Stimulated activated naive B cell treated with anti-CD40 and anti-IgM and Interleukin-4, amounts not matched to agents 10 μg/mL and 1 μg/mL and 100 μg/mL, for 72 hours (primary cell): ENCODE measurements at regions not wholly inside any gene's neighbourhood (a gene's known extent, or its start where the extent isn't known, plus 50 kb on each side); places are given as distances from the start of the nearest gene placed in this dataset.
"Not testable (repeated sequence)": the region's sequence is repeated elsewhere in the genome, so short reads cannot be mapped to it uniquely, and the experiment has no call there.

Experiments
- ATAC-seq, 2 donors: fragments of 150-1000 bp; cut with Tn5 transposase; replicated peaks; 2 replicates each; pipeline ENCODE4 v1.10.0; 2021; ENCODE audit warnings: moderate library complexity in 1 of 2
- DNase-seq: peaks from one replicate; pipeline ENCODE4 v3.0.0; 2021
- H3K27ac Mint-ChIP-seq: one replicate; pipeline ENCODE4 v1.8.0; 2022; ENCODE audit warnings: mild to moderate bottlenecking, mixed read lengths
- H3K27me3 Mint-ChIP-seq, 2 donors: one replicate each; pipeline ENCODE4 v1.8.0; 2022; ENCODE audit warnings: mixed read lengths in 2 of 2
- H3K36me3 Mint-ChIP-seq, 2 donors: one replicate each; pipeline ENCODE4 v1.8.0; 2022; ENCODE audit warnings: mixed read lengths in 2 of 2, mild to moderate bottlenecking in 1 of 2
- H3K4me1 Mint-ChIP-seq, 2 donors: one replicate each; pipeline ENCODE4 v1.8.0; 2022; ENCODE audit warnings: mixed read lengths in 2 of 2, mild to moderate bottlenecking in 1 of 2
- H3K4me3 Mint-ChIP-seq, 2 donors: one replicate each; pipeline ENCODE4 v1.8.0; 2022; ENCODE audit warnings: mild to moderate bottlenecking in 2 of 2, mixed read lengths in 2 of 2, moderate library complexity in 1 of 2
- H3K9me3 Mint-ChIP-seq, 2 donors: one replicate each; pipeline ENCODE4 v1.8.0; 2022; ENCODE audit warnings: mixed read lengths in 2 of 2, mild to moderate bottlenecking in 1 of 2

DNA sequence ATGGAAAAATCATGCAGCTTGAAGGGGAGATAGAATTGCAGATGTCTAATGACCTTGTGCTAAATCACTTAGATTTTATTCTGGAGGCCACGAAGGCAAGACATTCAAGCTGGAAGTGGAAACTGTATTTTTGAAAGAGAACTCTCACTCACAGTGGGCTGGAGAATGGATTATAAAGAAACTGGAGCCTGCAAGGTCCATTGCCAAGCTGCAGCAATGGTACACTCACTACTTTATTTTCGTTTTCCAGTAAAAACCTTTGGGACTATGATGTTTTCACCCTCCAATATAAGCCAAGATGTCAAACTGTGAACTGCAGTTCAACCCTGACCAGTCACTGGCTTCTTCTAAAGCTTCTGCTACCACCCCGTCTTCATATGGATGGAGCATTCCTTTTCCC is 62.0 kb downstream of the SKIDA1 start:
- no peak for DNase-seq
- Mint-ChIP-seq H3K4me3 (no peak overlapping the region), H3K36me3 (no peaks in the 10 kb centered on the region), H3K9me3 (no peaks in the 10 kb centered on the region), H3K27me3 (peaks cover 0 to 19% of the 10 kb centered on the region in 2 donors), H3K27ac (no peak overlapping the region), H3K4me1 (no peaks in the 10 kb centered on the region)
- no peak for ATAC-seq

DNA sequence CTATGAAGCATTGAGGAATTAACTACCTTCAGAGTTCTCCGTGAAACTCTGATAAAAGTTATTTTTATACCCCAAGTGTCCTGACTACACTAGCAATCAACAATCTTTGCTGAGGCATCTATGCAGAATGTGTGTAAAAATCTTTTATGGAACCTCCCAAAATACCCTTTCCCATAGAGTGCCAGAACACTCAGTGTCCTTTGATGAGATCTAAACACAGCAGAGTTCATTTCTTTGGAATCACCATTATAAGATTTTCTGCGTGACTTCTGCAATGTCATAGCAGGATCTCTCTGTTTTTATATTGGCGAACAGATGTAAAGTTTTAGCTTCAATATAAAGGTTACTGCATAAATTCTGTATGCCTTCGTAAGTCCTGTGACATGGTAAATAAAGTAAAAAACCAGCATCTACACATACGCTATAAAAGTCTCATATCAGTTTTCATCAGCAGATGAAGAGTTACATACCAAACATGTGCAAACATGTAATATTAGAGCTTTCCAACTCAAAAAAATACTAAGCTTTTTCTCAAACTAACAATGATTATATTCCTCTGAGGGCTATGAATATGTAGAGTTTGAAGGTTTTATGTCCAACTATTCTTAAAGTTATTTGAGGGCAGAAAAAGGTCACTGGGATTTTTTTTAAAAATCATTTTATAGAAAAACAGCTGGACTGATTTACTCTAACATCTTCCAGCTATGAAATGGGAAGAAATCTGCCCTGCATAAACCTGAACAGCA is 67.2 kb downstream of the SKIDA1 start:
- no peaks in the 10 kb centered on the region for H3K4me1 Mint-ChIP-seq
- H3K4me3 Mint-ChIP-seq = no peak overlapping the region
- no peaks in the 10 kb centered on the region for H3K36me3 Mint-ChIP-seq
- no peak for DNase-seq
- no peak overlapping the region for H3K27ac Mint-ChIP-seq
- peaks cover 0 to 5% of the 10 kb centered on the region in 2 donors for H3K27me3 Mint-ChIP-seq
- ATAC-seq = no peak
- H3K9me3 Mint-ChIP-seq = no peaks in the 10 kb centered on the region

DNA sequence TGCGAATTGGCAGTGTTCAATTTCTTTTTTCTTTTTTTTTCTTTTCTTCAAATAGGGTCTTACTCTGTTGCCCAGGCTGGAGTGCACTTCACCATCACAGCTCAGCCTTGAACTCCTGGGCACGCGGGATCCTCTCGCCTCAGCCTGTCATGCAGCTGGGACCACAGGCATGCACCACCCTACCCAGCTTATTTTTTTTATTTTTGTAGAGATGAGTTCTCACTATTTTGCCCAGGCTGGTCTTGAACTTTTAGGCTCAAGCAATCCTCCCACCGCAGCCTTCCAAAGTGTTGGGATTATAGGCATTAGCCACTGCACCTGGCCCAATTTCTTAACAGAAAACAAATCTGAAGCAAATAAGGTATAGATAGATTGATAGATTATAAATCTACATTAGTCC is 69.3 kb downstream of the SKIDA1 start:
- DNase-seq (no peak), ATAC-seq (no peak)
- Mint-ChIP-seq H3K4me1 (no peaks in the 10 kb centered on the region), H3K9me3 (no peaks in the 10 kb centered on the region), H3K36me3 (no peaks in the 10 kb centered on the region), H3K4me3 (no peak overlapping the region), H3K27me3 (no peaks in the 10 kb centered on the region), H3K27ac (no peak overlapping the region)

- DNase-seq (no peak), ATAC-seq (no peak)
- peaks cover 0 to 2% of the 10 kb centered on the region in 2 donors for H3K36me3 Mint-ChIP-seq
- H3K4me1 Mint-ChIP-seq = peaks cover 0 to 10% of the 10 kb centered on the region in 2 donors
- no peaks in the 10 kb centered on the region for H3K27me3 Mint-ChIP-seq
- no peak overlapping the region for H3K4me3 Mint-ChIP-seq
- no peaks in the 10 kb centered on the region for H3K9me3 Mint-ChIP-seq
- no peak overlapping the region for H3K27ac Mint-ChIP-seq
Measured at GRCh38 chr10:21452203-21452602, 73.3 kb downstream of the SKIDA1 start.

DNA sequence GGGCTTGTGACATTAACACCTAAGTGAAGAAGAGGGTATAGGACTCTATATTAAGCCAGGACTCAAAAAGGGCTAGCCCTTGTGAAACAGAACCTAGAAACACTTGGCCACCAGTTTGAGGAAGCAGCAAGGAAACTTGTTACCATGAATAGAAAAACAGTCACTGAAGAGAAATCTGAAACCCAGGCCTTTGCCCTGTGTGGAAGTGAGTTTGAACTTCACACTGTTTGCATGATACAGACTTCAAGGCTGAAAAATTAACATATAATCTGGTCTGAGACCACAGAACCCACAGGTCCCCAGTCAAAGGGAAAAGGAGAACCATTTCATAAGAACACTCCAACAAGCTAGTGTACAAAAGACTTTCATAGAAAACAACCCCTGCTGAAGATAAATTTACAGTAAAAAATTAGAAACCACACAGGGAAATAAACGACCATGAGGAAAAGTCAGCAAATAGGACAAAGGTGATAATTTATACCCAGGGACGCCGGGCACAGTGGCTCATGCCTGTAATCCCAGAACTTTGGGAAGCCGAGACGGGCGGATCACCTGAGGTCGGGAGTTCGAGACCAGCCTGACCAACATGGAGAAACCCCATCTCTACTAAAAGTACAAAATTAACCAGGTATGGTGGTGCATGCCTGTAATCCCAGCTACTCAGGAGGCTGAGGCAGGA is 76.1 kb downstream of the SKIDA1 start:
- Mint-ChIP-seq H3K4me3 (no peak overlapping the region), H3K4me1 (peaks cover 0 to 10% of the 10 kb centered on the region in 2 donors), H3K36me3 (peaks cover 0 to 2% of the 10 kb centered on the region in 2 donors), H3K9me3 (no peaks in the 10 kb centered on the region), H3K27me3 (no peaks in the 10 kb centered on the region), H3K27ac (no peak overlapping the region)
- ATAC-seq (peak; percentile 98), DNase-seq (peak; percentile 5)

DNA sequence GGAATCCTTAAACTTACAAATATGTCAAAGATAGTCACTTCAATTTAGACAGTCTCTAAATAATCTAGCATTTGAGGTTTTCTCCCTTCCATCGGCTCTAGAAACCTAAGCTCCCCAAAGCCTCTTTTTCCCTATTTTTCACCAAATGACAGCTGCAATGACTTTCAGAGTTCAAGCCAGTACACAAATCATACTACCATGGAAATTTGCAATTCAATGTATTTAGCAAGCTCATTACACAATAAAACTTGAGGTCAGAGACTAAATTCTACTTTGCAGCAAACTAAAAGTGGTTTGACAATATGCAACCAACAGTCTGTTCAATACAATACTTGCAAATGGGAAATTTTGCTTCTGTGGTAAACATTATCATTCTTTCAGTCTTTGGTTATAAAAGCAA is 80.3 kb downstream of the SKIDA1 start:
- no peak for ATAC-seq
- Mint-ChIP-seq H3K36me3 (peaks cover 0 to 2% of the 10 kb centered on the region in 2 donors), H3K27ac (no peak overlapping the region), H3K4me1 (peaks cover 0 to 10% of the 10 kb centered on the region in 2 donors), H3K27me3 (no peaks in the 10 kb centered on the region), H3K9me3 (no peaks in the 10 kb centered on the region), H3K4me3 (no peak overlapping the region)
- no peak for DNase-seq

GRCh38 chr10:21441625-21442024 is 83.9 kb downstream of the SKIDA1 start:
- Mint-ChIP-seq H3K27me3 (no peaks in the 10 kb centered on the region), H3K27ac (no peak overlapping the region), H3K4me1 (no peaks in the 10 kb centered on the region), H3K9me3 (no peaks in the 10 kb centered on the region), H3K36me3 (no peaks in the 10 kb centered on the region), H3K4me3 (no peak overlapping the region)
- ATAC-seq = no peak
- no peak for DNase-seq

- H3K27me3 Mint-ChIP-seq, H3K27ac Mint-ChIP-seq, H3K36me3 Mint-ChIP-seq, DNase-seq, H3K4me3 Mint-ChIP-seq, H3K9me3 Mint-ChIP-seq, H3K4me1 Mint-ChIP-seq, ATAC-seq: not testable (repeated sequence)
Measured at GRCh38 chr10:21438914-21439313, 86.6 kb downstream of the SKIDA1 start.

DNA sequence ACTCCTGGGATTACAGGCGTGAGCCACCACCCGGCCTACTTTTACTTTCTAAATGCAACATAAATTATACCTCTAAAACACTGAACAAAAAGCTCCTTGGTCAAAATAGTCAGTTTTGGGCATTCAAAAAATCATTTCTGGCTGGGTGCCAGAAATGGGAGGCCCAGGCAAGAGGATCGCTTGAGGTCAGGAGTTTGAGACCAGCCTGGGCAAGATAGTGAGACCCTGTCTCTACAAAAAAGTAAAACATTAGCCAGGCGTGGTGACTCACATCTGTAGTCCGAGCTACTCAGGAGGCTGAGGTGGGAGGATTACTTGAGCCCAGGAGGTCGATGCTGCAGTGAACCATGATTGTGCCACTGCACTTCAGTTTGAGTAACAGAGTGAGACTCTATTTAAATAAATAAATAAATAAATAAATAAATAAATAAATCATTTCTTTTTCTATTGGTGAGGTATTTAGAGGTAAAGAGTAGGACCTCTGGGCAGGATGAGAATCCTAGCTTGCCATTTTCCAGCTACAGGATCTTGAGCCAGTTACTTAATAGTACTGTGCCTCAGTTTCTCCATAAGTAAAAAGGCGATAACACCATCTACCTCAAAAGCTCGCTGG is 87.6 kb downstream of the SKIDA1 start:
- DNase-seq (no peak), ATAC-seq (no peak)
- H3K27ac Mint-ChIP-seq = no peak overlapping the region
- no peaks in the 10 kb centered on the region for H3K4me1 Mint-ChIP-seq
- no peaks in the 10 kb centered on the region for H3K36me3 Mint-ChIP-seq
- no peaks in the 10 kb centered on the region for H3K27me3 Mint-ChIP-seq
- H3K9me3 Mint-ChIP-seq = no peaks in the 10 kb centered on the region
- H3K4me3 Mint-ChIP-seq = no peak overlapping the region

DNA sequence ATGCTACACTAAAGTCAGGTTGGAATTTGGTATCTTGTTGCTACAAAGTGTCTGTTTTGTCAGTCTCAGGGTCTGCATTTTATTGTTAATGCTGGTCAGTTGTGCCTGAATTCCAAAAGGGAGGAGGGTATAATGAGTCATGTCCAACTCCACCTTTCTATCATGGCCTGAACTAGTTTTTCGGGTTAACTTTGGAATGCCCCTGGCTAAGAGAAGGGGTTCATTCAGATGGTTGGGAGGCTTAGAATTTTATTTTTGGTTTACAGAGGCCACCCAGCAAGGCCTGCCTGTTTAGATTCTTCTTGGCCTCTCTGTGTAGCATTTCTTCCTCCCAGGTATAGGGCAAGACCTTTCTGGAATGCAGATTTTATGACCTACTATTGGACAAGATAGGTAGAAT is 93.2 kb downstream of the SKIDA1 start:
- no peak for ATAC-seq
- peaks cover 2 to 11% of the 10 kb centered on the region in 2 donors for H3K9me3 Mint-ChIP-seq
- H3K4me3 Mint-ChIP-seq = no peak overlapping the region
- H3K4me1 Mint-ChIP-seq = no peaks in the 10 kb centered on the region
- no peak for DNase-seq
- H3K27ac Mint-ChIP-seq = no peak overlapping the region
- no peaks in the 10 kb centered on the region for H3K36me3 Mint-ChIP-seq
- no peaks in the 10 kb centered on the region for H3K27me3 Mint-ChIP-seq

DNA sequence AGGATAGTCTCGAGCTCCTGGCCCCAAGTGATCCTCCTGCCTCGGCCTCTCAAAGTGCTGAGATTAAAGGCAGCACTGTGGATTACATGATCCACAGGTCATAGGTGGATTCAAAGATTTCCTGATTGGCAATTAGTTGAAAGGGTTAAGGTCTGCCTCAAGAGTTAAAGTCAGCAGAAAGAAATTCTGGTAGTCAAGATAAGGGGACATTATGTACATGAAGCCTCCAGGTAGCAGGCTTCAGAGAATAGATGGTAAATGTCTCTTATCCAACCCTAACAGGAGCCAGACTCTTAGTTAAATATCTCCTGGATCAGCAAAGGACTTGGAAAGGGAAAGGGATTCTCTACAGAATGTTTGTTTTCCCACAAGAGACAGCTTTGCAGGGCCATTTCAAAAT is 93.7 kb downstream of the SKIDA1 start:
- Mint-ChIP-seq H3K36me3 (no peaks in the 10 kb centered on the region), H3K4me1 (no peaks in the 10 kb centered on the region), H3K9me3 (peaks cover 4 to 12% of the 10 kb centered on the region in 2 donors), H3K4me3 (no peak overlapping the region), H3K27ac (no peak overlapping the region), H3K27me3 (no peaks in the 10 kb centered on the region)
- DNase-seq = no peak
- ATAC-seq = no peak

DNA sequence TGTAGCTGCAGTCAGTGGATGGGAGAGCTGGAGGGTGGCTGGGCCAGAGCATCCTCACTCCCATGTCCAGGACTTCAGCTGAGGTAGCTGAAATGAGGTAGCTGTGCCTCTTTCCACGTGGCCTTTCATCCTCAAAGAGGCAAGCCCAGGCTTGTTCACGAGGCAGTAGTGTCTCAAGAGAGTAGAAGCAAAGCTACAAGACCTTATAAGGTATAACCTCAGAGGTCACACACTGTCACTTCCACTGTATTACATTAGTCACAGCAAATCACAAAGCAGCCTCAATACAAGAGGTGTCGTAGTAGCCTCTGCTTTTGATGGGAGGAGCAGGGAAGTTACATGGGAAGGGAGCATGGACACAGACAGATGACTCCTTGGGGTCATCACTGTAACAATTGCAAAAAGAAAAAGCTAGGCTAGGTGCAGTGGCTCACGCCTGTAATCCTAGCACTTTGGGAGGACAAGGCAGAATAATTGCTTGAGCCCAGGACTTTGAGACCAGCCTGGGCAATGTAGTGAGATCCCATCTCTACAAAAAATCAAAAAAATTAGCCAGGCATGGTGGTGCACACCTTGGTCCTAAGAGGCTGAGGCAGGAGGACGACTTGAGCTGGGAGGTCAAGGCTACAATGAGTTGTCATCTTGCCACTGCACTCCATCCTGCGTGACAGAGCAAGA is 97.5 kb downstream of the SKIDA1 start:
- Mint-ChIP-seq H3K27ac (no peak overlapping the region), H3K4me3 (no peak overlapping the region), H3K27me3 (no peaks in the 10 kb centered on the region), H3K4me1 (no peaks in the 10 kb centered on the region), H3K9me3 (peaks cover 4 to 12% of the 10 kb centered on the region in 2 donors), H3K36me3 (no peaks in the 10 kb centered on the region)
- no peak for DNase-seq
- peak; percentile 48 to 54 for ATAC-seq

DNA sequence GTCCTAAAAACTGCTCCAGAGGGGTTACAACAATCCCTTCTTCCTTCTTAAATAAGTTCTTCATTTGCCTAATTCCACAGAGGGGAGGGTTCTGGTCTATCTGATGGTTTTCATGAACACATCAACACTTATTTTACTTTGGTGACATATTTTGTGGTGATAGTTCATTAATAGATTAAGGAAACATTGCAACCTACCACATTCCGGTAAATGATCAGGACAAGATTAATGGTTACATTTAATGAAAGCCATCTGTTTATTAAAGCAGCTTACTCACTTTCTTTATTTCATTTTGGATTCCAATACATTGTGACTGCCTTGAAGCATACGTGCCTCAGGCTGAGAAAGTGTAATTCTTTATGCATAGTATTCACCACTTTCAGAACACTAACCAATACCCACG is 101.0 kb downstream of the SKIDA1 start:
- Mint-ChIP-seq H3K36me3 (no peaks in the 10 kb centered on the region), H3K4me3 (no peak overlapping the region), H3K4me1 (no peaks in the 10 kb centered on the region), H3K27me3 (no peaks in the 10 kb centered on the region), H3K9me3 (peaks cover 4 to 9% of the 10 kb centered on the region in 2 donors), H3K27ac (no peak overlapping the region)
- DNase-seq = no peak
- ATAC-seq = no peak

DNA sequence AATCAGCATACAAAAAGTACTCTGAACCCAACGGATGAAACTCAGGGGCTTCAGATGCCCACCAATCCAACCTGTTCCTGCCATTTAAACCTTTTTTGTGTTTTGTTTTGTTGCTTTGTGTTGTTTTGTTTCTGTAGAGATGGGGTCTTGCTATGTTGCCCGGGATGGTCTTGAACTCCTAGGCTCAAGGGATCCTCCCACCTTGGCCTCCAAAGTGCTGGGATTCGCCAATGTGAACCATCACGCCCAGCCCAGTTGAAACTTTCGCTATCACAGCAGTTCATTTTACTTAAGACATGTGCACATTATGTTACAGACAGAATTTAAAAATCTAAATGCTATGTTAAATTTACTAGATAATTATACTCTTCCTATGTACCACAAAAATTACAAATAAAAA is 101.6 kb downstream of the SKIDA1 start:
- no peak overlapping the region for H3K27ac Mint-ChIP-seq
- H3K36me3 Mint-ChIP-seq = no peaks in the 10 kb centered on the region
- no peak for ATAC-seq
- H3K9me3 Mint-ChIP-seq = peaks cover 4 to 9% of the 10 kb centered on the region in 2 donors
- H3K27me3 Mint-ChIP-seq = no peaks in the 10 kb centered on the region
- no peak for DNase-seq
- H3K4me1 Mint-ChIP-seq = no peaks in the 10 kb centered on the region
- H3K4me3 Mint-ChIP-seq = no peak overlapping the region
